Astrocyte (in vitro differentiated cells and primary cell): ENCODE measurements at regions not wholly inside any gene's neighbourhood (a gene's known extent, or its start where the extent isn't known, plus 50 kb on each side); places are given as distances from the start of the nearest gene placed in this dataset.

Experiments
- EZH2 ChIP-seq: IDR thresholded peaks from 2 replicates; pipeline ENCODE4 v1.6.1; 2012; ENCODE audit warnings: mild to moderate bottlenecking, low read length, inconsistent platforms; ENCODE audit not compliant: insufficient read depth
- TF ChIP-seq, protein P1 (sequence below): IDR thresholded peaks from 2 replicates; pipeline ENCODE4 v1.5.1; 2011; ENCODE audit warnings: low read depth, mild to moderate bottlenecking, inconsistent platforms, low read length, moderate library complexity; ENCODE audit not compliant: insufficient read depth

DNA sequence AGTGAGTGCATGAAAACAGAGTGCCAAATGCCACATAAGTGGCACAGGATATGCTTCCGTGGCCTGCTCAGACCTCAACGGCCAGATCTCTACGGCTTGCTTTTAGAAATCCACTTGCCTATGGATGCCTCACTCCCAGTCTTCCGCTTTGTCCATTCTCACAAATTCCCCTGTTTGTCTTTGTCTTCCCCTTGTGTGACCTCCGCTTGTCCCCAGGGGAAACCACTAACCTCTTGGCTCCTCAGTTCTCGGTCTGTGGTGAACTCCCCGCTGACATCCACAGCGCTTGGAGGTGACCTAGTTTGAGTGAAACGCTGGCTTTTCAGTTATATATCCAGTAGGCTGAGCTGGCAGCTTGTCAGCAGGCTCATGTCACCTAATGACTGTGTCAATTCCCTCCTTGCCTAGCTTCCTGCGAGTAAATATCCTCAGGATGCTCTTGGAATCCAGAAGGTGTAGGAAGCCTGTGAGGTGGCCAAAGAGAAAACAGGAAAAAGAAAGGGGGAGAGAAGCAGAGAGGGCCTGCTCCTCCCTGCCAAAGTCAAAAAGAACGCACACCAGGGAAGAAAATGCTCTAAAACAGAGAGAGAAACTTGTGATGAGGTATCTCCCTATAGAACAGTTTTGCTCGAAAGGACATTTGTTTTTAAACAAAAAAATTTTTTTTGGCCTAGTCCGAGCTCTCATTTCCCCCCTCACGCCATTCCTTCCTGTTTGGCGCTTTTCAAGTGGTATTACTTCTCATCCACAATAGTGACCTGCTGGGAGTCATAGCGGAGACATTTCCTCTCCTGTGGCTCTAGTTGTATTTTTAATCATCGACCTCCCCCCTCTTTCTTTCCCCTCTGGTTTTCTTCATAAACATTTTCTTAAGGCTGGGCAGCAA is 101.6 kb upstream of the SPRY4 start:
- TF ChIP-seq, protein P1, sequence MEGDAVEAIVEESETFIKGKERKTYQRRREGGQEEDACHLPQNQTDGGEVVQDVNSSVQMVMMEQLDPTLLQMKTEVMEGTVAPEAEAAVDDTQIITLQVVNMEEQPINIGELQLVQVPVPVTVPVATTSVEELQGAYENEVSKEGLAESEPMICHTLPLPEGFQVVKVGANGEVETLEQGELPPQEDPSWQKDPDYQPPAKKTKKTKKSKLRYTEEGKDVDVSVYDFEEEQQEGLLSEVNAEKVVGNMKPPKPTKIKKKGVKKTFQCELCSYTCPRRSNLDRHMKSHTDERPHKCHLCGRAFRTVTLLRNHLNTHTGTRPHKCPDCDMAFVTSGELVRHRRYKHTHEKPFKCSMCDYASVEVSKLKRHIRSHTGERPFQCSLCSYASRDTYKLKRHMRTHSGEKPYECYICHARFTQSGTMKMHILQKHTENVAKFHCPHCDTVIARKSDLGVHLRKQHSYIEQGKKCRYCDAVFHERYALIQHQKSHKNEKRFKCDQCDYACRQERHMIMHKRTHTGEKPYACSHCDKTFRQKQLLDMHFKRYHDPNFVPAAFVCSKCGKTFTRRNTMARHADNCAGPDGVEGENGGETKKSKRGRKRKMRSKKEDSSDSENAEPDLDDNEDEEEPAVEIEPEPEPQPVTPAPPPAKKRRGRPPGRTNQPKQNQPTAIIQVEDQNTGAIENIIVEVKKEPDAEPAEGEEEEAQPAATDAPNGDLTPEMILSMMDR: no peak
- TF ChIP-seq EZH2: no peak
